ENCODE measurements at regions not wholly inside any gene's neighbourhood (a gene's known extent, or its start where the extent isn't known, plus 50 kb on each side); places are given as distances from the start of the nearest gene placed in this dataset.

DNA sequence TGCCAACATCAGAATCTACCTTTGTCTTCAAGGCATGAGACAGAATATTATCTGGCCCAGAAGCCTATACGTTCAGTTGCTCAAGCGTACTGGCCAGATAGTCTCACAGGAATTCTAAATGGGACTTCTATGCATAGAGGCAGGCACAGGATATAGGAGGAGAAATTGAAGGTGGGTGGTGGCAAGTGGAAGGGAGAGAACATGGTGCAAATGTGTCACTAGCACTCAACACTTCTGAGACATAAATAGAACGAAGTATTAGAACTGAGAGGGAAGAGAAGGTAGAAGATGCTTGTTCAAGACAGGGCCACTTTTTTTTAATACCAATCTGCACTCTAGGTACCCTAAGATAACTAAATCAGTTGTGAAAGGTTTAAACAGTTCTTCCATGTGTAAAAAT, 85.8 kb downstream of the TFPI2 start:
- TF ChIP-seq, protein P1, sequence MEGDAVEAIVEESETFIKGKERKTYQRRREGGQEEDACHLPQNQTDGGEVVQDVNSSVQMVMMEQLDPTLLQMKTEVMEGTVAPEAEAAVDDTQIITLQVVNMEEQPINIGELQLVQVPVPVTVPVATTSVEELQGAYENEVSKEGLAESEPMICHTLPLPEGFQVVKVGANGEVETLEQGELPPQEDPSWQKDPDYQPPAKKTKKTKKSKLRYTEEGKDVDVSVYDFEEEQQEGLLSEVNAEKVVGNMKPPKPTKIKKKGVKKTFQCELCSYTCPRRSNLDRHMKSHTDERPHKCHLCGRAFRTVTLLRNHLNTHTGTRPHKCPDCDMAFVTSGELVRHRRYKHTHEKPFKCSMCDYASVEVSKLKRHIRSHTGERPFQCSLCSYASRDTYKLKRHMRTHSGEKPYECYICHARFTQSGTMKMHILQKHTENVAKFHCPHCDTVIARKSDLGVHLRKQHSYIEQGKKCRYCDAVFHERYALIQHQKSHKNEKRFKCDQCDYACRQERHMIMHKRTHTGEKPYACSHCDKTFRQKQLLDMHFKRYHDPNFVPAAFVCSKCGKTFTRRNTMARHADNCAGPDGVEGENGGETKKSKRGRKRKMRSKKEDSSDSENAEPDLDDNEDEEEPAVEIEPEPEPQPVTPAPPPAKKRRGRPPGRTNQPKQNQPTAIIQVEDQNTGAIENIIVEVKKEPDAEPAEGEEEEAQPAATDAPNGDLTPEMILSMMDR (IDR thresholded peaks at IDR 0.05; ENCODE audit: low read depth, low read length) = no peak
- TF ChIP-seq EZH2phosphoT487 (IDR thresholded peaks at IDR 0.05; ENCODE audit: low read depth) = no peak
